ENCODE measurements at regions not wholly inside any gene's neighbourhood (a gene's known extent, or its start where the extent isn't known, plus 50 kb on each side); places are given as distances from the start of the nearest gene placed in this dataset.

- TF ChIP-seq YY1 (IDR thresholded peaks at IDR 0.05; ENCODE audit: low read depth, low read length), result no peak
- TF ChIP-seq ASH2L (IDR thresholded peaks at IDR 0.05; ENCODE audit: low read length), result no peak
- TF ChIP-seq, protein P1, sequence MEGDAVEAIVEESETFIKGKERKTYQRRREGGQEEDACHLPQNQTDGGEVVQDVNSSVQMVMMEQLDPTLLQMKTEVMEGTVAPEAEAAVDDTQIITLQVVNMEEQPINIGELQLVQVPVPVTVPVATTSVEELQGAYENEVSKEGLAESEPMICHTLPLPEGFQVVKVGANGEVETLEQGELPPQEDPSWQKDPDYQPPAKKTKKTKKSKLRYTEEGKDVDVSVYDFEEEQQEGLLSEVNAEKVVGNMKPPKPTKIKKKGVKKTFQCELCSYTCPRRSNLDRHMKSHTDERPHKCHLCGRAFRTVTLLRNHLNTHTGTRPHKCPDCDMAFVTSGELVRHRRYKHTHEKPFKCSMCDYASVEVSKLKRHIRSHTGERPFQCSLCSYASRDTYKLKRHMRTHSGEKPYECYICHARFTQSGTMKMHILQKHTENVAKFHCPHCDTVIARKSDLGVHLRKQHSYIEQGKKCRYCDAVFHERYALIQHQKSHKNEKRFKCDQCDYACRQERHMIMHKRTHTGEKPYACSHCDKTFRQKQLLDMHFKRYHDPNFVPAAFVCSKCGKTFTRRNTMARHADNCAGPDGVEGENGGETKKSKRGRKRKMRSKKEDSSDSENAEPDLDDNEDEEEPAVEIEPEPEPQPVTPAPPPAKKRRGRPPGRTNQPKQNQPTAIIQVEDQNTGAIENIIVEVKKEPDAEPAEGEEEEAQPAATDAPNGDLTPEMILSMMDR (IDR thresholded peaks at IDR 0.05; ENCODE audit: control extremely low read depth in 1 of 3, insufficient read depth in 1 of 3, low read depth in 1 of 3, low read length in 3 of 3), result no peak
- TF ChIP-seq SP1 (IDR thresholded peaks at IDR 0.05; ENCODE audit: low read depth, low read length), result no peak
- TF ChIP-seq, protein P2, sequence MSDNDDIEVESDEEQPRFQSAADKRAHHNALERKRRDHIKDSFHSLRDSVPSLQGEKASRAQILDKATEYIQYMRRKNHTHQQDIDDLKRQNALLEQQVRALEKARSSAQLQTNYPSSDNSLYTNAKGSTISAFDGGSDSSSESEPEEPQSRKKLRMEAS (IDR thresholded peaks at IDR 0.05), result no peak
- TF ChIP-seq POLR2A (IDR thresholded peaks at IDR 0.05; ENCODE audit: control extremely low read depth in 1 of 2, low read depth in 2 of 2, low read length in 2 of 2), result no peak
- no peak for TF ChIP-seq ZNF274 (IDR thresholded peaks at IDR 0.05; ENCODE audit: borderline replicate concordance, extremely low read depth, low read length)
- TF ChIP-seq GABPA (IDR thresholded peaks at IDR 0.05; ENCODE audit: borderline replicate concordance, insufficient read depth, low read length), result no peak
- no peak for TF ChIP-seq TEAD4 (IDR thresholded peaks at IDR 0.05; ENCODE audit: low read depth, low read length)
- TF ChIP-seq SUZ12 (IDR thresholded peaks at IDR 0.05; ENCODE audit: low read length), result no peak
Observed at GRCh38 chr10:35933940-35934641, 292.0 kb upstream of the FZD8 start.
